KMS-11 (cell line): ENCODE measurements at regions not wholly inside any gene's neighbourhood (a gene's known extent, or its start where the extent isn't known, plus 50 kb on each side); places are given as distances from the start of the nearest gene placed in this dataset.

Source experiments
- H2AFZ ChIP-seq: fragments of 200-600 bp; sonication (generic); 2 replicates; pipeline ENCODE4 v1.6.1; 2016; ENCODE audit warnings: antibody characterized with exemption, mixed run types, low read depth
- H3K27ac ChIP-seq: fragments of 200-600 bp; sonication (generic); 2 replicates; pipeline ENCODE4 v1.6.1; 2016; ENCODE audit warnings: mild to moderate bottlenecking, mixed run types
- H3K27me3 ChIP-seq: fragments of 200-600 bp; sonication (generic); 2 replicates; pipeline ENCODE4 v1.6.1; 2017; ENCODE audit warnings: mild to moderate bottlenecking, low read depth, mixed run types, moderate library complexity; ENCODE audit not compliant: insufficient read depth
- H3K36me3 ChIP-seq: fragments of 200-600 bp; sonication (generic); 2 replicates; pipeline ENCODE4 v1.6.1; 2017; ENCODE audit warnings: mild to moderate bottlenecking, mixed run types; ENCODE audit not compliant: insufficient read depth
- H3K4me1 ChIP-seq: fragments of 200-600 bp; sonication (generic); 2 replicates; pipeline ENCODE4 v1.6.1; 2016; ENCODE audit warnings: mild to moderate bottlenecking, low read depth, mixed run types; ENCODE audit not compliant: poor library complexity, severe bottlenecking
- H3K4me2 ChIP-seq: fragments of 200-600 bp; sonication (generic); 2 replicates; pipeline ENCODE4 v1.7.0; 2016; ENCODE audit warnings: mild to moderate bottlenecking, mixed run types
- H3K4me3 ChIP-seq: fragments of 200-600 bp; sonication (generic); IDR thresholded peaks from 2 replicates; pipeline ENCODE4 v1.6.1; 2017; ENCODE audit warnings: low read depth, low read length, mixed read lengths; ENCODE audit not compliant: insufficient read depth
- H3K79me2 ChIP-seq: fragments of 200-600 bp; sonication (generic); 2 replicates; pipeline ENCODE4 v1.6.1; 2016; ENCODE audit warnings: low read depth, mixed run types; ENCODE audit not compliant: insufficient read depth
- H3K9ac ChIP-seq: fragments of 200-600 bp; sonication (generic); 2 replicates; pipeline ENCODE4 v1.6.1; 2016; ENCODE audit warnings: mild to moderate bottlenecking, mixed run types
- H4K20me1 ChIP-seq: fragments of 200-600 bp; sonication (generic); 2 replicates; pipeline ENCODE4 v1.6.1; 2016; ENCODE audit warnings: mild to moderate bottlenecking, mixed run types; ENCODE audit not compliant: insufficient read depth
- TF ChIP-seq, protein P1 (sequence below): fragments of 200-600 bp; sonication (generic); conservative IDR thresholded peaks from 2 replicates; pipeline ENCODE4 v1.6.1; 2017; ENCODE audit warnings: low read depth, mild to moderate bottlenecking, antibody characterized with exemption, low read length, moderate library complexity, mixed read lengths

DNA sequence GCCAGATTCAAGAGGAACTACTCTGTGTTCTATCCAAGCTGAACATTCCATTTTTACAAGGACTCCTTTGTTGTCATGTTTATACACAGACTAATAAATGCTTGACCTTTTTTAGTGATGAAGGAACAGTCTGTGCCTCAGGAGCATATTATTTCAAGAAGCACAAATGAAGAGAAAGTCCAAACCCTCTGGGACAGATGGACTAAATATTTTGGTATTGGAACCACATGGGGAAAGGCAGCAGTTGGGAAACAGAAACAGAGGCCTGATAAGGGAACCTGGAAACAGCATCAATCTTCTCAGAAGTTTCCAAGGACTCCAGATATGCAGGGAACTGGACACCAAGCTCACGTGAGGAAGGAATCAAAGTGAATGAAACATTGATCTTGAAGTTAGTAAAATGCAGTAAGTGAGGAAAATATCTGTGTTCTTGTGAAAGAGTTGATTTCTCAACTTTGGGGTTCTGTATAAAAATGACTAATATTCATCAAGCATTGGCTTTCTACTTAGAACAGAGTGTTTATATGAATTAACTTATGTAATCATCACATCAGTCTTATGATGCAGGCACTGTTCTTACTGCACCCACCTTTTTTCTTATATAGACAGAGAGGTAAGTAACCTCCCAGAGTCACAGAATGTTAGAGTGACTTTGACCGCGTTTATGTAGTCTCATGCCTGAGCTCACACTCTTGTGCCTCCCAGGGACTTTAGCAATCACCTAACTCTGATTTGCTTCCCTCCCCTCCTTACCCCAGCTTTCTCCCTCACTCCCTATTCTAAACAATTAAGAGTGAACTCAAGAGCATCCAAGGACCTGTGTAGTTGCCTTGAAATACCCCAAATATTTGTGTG lies 148.9 kb upstream of the JADE1 start:
- Histone ChIP-seq H3K27me3 (no peaks in the 10 kb centered on the region), H3K9ac (no peak overlapping the region), H3K36me3 (no peaks in the 10 kb centered on the region), H3K27ac (no peak overlapping the region), H4K20me1 (no peaks in the 10 kb centered on the region), H3K79me2 (no peaks in the 10 kb centered on the region), H2AFZ (no peak overlapping the region), H3K4me1 (peaks cover 50% of the 10 kb centered on the region), H3K4me2 (no peak overlapping the region), H3K4me3 (no peak overlapping the region)
- TF ChIP-seq, protein P1, sequence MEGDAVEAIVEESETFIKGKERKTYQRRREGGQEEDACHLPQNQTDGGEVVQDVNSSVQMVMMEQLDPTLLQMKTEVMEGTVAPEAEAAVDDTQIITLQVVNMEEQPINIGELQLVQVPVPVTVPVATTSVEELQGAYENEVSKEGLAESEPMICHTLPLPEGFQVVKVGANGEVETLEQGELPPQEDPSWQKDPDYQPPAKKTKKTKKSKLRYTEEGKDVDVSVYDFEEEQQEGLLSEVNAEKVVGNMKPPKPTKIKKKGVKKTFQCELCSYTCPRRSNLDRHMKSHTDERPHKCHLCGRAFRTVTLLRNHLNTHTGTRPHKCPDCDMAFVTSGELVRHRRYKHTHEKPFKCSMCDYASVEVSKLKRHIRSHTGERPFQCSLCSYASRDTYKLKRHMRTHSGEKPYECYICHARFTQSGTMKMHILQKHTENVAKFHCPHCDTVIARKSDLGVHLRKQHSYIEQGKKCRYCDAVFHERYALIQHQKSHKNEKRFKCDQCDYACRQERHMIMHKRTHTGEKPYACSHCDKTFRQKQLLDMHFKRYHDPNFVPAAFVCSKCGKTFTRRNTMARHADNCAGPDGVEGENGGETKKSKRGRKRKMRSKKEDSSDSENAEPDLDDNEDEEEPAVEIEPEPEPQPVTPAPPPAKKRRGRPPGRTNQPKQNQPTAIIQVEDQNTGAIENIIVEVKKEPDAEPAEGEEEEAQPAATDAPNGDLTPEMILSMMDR, result no peak

- H3K79me2 ChIP-seq, result no peaks in the 10 kb centered on the region
These were observed 151.3 kb upstream of the JADE1 start for GRCh38 chr4:128658214-128658631.

GRCh38 chr4:128657638-128658037 lies 151.9 kb upstream of the JADE1 start:
- H3K27me3 ChIP-seq, result no peaks in the 10 kb centered on the region
- H3K4me3 ChIP-seq, result no peak overlapping the region
- no peaks in the 10 kb centered on the region for H3K79me2 ChIP-seq
- peaks cover 28% of the 10 kb centered on the region for H3K4me1 ChIP-seq
- H3K4me2 ChIP-seq, result no peak overlapping the region
- H2AFZ ChIP-seq, result no peak overlapping the region
- H3K27ac ChIP-seq, result no peak overlapping the region
- no peaks in the 10 kb centered on the region for H4K20me1 ChIP-seq
- no peak overlapping the region for H3K9ac ChIP-seq
- H3K36me3 ChIP-seq, result no peaks in the 10 kb centered on the region
- TF ChIP-seq, protein P1, result no peak

More at GRCh38 chr4:128658214-128658631, 151.3 kb upstream of the JADE1 start:
- Histone ChIP-seq H3K27ac (no peak overlapping the region), H3K4me2 (no peak overlapping the region), H3K4me3 (no peak overlapping the region), H3K9ac (no peak overlapping the region), H3K36me3 (no peaks in the 10 kb centered on the region), H3K4me1 (peaks cover 34% of the 10 kb centered on the region), H3K27me3 (no peaks in the 10 kb centered on the region), H2AFZ (no peak overlapping the region), H4K20me1 (no peaks in the 10 kb centered on the region)
- TF ChIP-seq, protein P1, result no peak

GRCh38 chr4:128654465-128654864 lies 155.0 kb upstream of the JADE1 start:
- no peak overlapping the region for H3K4me2 ChIP-seq
- no peak overlapping the region for H3K9ac ChIP-seq
- H3K27ac ChIP-seq, result no peak overlapping the region
- no peak overlapping the region for H3K4me3 ChIP-seq
- peaks cover 11% of the 10 kb centered on the region for H3K4me1 ChIP-seq
- TF ChIP-seq, protein P1, result no peak
- H2AFZ ChIP-seq, result no peak overlapping the region
- no peaks in the 10 kb centered on the region for H3K27me3 ChIP-seq
- no peaks in the 10 kb centered on the region for H3K36me3 ChIP-seq
- H4K20me1 ChIP-seq, result no peaks in the 10 kb centered on the region
- H3K79me2 ChIP-seq, result no peaks in the 10 kb centered on the region
